Epithelial cell of proximal tubule (primary cell): ENCODE measurements at regions not wholly inside any gene's neighbourhood (a gene's known extent, or its start where the extent isn't known, plus 50 kb on each side); places are given as distances from the start of the nearest gene placed in this dataset.

ENCODE experiments used
- DNase-seq: peaks from one replicate; pipeline ENCODE4 v3.0.0-alpha.2; 2011; ENCODE audit warnings: low read depth
- H3K4me3 ChIP-seq: 2 replicates; pipeline ENCODE4 v1.5.1; 2011; ENCODE audit warnings: low read depth, mild to moderate bottlenecking, low read length
- CTCF ChIP-seq: conservative IDR thresholded peaks from 2 replicates; pipeline ENCODE4 v1.5.1; 2012; ENCODE audit warnings: low read depth, mild to moderate bottlenecking, low read length

GRCh38 chr18:7490104-7490503, 77.0 kb upstream of the PTPRM start:
- no peak overlapping the region for H3K4me3 ChIP-seq
- TF ChIP-seq CTCF, result no peak
- no peak for DNase-seq

DNA sequence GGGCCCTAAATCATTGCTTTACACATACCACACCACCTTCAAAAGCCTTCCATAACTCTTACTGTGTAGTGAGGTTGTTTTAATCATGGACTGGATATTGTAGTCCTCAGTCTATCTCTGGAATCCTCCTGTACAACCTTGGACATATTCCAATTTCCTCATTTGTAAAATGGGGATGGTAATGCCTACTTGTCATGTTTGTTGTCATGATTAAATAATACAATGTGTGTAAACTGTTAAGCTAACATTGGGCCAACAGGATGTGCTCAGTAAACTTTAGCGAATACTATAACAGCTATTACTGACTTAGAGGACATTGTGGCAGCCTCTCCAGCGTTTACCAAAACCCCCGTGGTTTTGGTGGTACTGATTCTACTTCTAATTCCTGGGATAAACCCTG, 74.7 kb upstream of the PTPRM start:
- TF ChIP-seq CTCF, result no peak
- no peak for DNase-seq
- H3K4me3 ChIP-seq, result no peak overlapping the region

DNA sequence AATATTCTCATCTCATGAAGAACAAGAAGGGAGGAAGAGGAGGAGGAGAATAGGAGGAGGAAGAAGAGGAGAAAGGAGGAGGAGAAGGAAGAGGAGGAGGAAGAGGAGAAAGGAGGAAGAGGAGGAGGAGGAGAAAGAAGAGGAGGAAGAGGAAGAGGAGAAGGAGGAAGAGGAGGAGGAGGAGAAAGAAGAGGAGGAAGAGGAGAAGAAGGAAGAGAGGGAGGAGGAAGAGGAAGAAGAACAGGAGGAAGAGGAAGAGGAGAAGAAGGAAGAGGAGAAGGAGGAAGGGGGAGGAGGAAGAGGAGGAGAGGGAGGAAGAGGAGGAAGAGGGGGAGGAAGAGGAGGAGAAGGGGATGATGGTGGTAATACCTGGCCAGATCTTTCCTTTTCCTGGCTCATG, 70.0 kb upstream of the PTPRM start:
- no peak for TF ChIP-seq CTCF
- no peak for DNase-seq
- no peak overlapping the region for H3K4me3 ChIP-seq

GRCh38 chr18:7511106-7511505, 56.0 kb upstream of the PTPRM start:
- H3K4me3 ChIP-seq, result no peak overlapping the region
- no peak for TF ChIP-seq CTCF
- no peak for DNase-seq

- H3K4me3 ChIP-seq, result peak overlapping the region; percentile 2
- DNase-seq, result peak; percentile 41
- TF ChIP-seq CTCF, result no peak
These were observed 54.8 kb upstream of the PTPRM start for GRCh38 chr18:7512348-7512747.

- H3K4me3 ChIP-seq, result no peak overlapping the region
- TF ChIP-seq CTCF, result no peak
- DNase-seq, result no peak
These were observed 54.1 kb upstream of the PTPRM start for GRCh38 chr18:7512990-7513389.

GRCh38 chr18:7514796-7515440, 52.2 kb upstream of the PTPRM start:
- no peak for TF ChIP-seq CTCF
- H3K4me3 ChIP-seq, result no peak overlapping the region
- DNase-seq, result no peak
